Ovary (tissue), 7 donors: ENCODE measurements at regions not wholly inside any gene's neighbourhood (a gene's known extent, or its start where the extent isn't known, plus 50 kb on each side); places are given as distances from the start of the nearest gene placed in this dataset.

Source experiments
- DNase-seq, 5 donors: peaks; one replicate each; pipeline ENCODE4 v3.0.0-alpha.2; 2019 to 2020
- H3K27ac ChIP-seq, 2 donors: fragments of 200-600 bp; one replicate each; pipeline versions ENCODE4 v1.5.1 to v1.8.0; 2019 to 2022
- H3K27me3 ChIP-seq: fragments of 200-600 bp; one replicate; pipeline ENCODE4 v1.8.0; 2022
- H3K36me3 ChIP-seq: fragments of 200-600 bp; sonication (generic); one replicate; pipeline ENCODE4 v1.5.1; 2019
- H3K4me1 ChIP-seq: one replicate; pipeline ENCODE4 v1.8.1; 2013; ENCODE audit warnings: mild to moderate bottlenecking, moderate library complexity; ENCODE audit not compliant: insufficient read depth
- H3K4me3 ChIP-seq: fragments of 200-600 bp; sonication (generic); one replicate; pipeline ENCODE4 v1.5.1; 2017
- H3K9me3 ChIP-seq, 2 donors: fragments of 200-600 bp in 1 of 2; sonication (generic) in 1 of 2; one replicate each; pipeline versions ENCODE4 v1.5.1 to v1.8.1; 2013 to 2019; ENCODE audit warnings: mild to moderate bottlenecking in 1 of 2, moderate library complexity in 1 of 2
- EP300 ChIP-seq: sonication (generic); formaldehyde crosslinking; IDR thresholded peaks from one replicate; pipeline ENCODE4 v1.6.1; 2017; ENCODE audit warnings: antibody characterized with exemption
- POLR2A ChIP-seq: fragments of 450-650 bp; IDR thresholded peaks from one replicate; pipeline ENCODE4 v1.6.1; 2017; ENCODE audit warnings: antibody characterized with exemption, mild to moderate bottlenecking, moderate library complexity
- WGBS, 3 donors: extraction: QIAGEN DNeasy Blood & Tissue Kit in 1 of 3; methylation state at CpG; one replicate each; pipeline versions ENCODE4 v1.1.5 to v1.1.7; 2013 to 2017; 5-methylcytosine and 5-hydroxymethylcytosine counted together
- intact Hi-C, 4 donors: fragments of 100-400 bp; cut with DNase I; formaldehyde crosslinking; loops; one replicate each; pipeline versions ENCODE4 v1.11.0 to v1.15.1; 2022 to 2023
- TF ChIP-seq, protein P1 (sequence below), 3 donors: fragments of 450-650 bp in 2 of 3; fragments of 200-600 bp in 1 of 3; IDR thresholded peaks; one replicate each; pipeline versions ENCODE4 v1.5.1 to v1.8.0; 2016 to 2022; ENCODE audit warnings: antibody characterized with exemption in 3 of 3, mild to moderate bottlenecking in 1 of 3
- donor health status: DM: no; HTN: no; CAD: no; lungs with moderate emphysema.
- donor health status: DM: no; HTN: no; CAD: no.
- donor health status: Bipolar disorder and iron deficiency.
- donor health status: DM: no; HTN: no; CAD: no.
- donor health status: DM: yes; HTN: yes; CAD: no.

DNA sequence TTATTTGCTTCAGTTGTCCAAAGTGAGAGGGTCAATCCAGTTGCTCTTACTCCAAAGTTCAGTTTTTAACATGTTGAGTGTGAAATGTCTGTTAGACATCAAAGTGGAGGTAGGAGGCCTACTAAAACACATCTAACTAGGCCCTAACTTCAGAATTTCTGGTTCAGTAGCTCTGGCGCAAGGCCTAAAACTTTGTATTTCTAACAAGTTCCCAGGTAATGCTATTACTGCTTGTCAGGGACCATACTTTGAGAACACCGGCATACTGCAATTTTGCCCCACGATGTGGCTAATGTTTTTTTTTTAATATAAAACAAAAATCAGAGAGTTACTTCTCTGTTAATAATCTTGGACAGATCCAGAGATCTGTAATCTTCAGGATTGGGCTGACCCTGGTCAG is 72.4 kb upstream of the LRRC55 start:
- Histone ChIP-seq H3K4me1 (no peaks in the 10 kb centered on the region), H3K9me3 (peaks cover 0 to 4% of the 10 kb centered on the region in 2 donors), H3K4me3 (no peak overlapping the region), H3K27me3 (no peaks in the 10 kb centered on the region), H3K36me3 (no peaks in the 10 kb centered on the region), H3K27ac (no peak overlapping the region)
- 93 to 96% (median 93%) methylated on average over 3 of the region's 3 CpGs for WGBS, 3 donors
- TF ChIP-seq EP300 (no peak), POLR2A (no peak)
- TF ChIP-seq, protein P1, sequence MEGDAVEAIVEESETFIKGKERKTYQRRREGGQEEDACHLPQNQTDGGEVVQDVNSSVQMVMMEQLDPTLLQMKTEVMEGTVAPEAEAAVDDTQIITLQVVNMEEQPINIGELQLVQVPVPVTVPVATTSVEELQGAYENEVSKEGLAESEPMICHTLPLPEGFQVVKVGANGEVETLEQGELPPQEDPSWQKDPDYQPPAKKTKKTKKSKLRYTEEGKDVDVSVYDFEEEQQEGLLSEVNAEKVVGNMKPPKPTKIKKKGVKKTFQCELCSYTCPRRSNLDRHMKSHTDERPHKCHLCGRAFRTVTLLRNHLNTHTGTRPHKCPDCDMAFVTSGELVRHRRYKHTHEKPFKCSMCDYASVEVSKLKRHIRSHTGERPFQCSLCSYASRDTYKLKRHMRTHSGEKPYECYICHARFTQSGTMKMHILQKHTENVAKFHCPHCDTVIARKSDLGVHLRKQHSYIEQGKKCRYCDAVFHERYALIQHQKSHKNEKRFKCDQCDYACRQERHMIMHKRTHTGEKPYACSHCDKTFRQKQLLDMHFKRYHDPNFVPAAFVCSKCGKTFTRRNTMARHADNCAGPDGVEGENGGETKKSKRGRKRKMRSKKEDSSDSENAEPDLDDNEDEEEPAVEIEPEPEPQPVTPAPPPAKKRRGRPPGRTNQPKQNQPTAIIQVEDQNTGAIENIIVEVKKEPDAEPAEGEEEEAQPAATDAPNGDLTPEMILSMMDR (IDR thresholded peaks at IDR 0.05) = no peak
- intact Hi-C loops = no loop called here
- no peak for DNase-seq

DNA sequence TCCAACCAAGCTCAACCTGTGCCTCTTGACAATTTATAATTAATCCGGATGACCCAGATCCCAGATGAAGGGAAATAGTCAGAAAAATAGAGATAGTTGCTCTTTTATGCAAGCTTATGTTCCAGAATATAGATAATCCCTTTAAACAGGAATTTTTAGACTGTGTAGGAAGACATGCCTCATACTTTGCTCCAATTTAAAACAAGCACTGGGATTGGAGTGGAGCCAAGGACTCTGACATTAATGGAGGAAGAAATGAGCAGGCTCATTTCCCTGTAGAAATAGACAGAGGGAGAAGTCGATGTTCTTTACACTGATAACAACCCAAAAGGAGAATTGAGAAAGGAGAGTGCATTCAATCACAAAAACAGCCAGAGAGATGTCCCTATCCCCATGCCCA is 70.1 kb upstream of the LRRC55 start:
- H3K27ac ChIP-seq = no peak overlapping the region
- H3K36me3 ChIP-seq = no peaks in the 10 kb centered on the region
- H3K27me3 ChIP-seq = no peaks in the 10 kb centered on the region
- H3K4me3 ChIP-seq = no peak overlapping the region
- H3K9me3 ChIP-seq = peaks cover 0 to 4% of the 10 kb centered on the region in 2 donors
- DNase-seq = no peak
- WGBS, 3 donors = 9 to 13% (median 13%) methylated on average over 2 of the region's 2 CpGs
- intact Hi-C loops = no loop called here
- H3K4me1 ChIP-seq = no peaks in the 10 kb centered on the region
- TF ChIP-seq POLR2A (no peak), EP300 (no peak)
- TF ChIP-seq, protein P1 (IDR thresholded peaks at IDR 0.05) = no peak

GRCh38 chr11:57116654-57117053 is 65.1 kb upstream of the LRRC55 start:
- no peak overlapping the region for H3K27ac ChIP-seq
- no peaks in the 10 kb centered on the region for H3K4me1 ChIP-seq
- 70 to 76% (median 73%) methylated on average over 5 of the region's 5 CpGs for WGBS, 3 donors
- no peak for DNase-seq
- intact Hi-C loops = no loop called here
- H3K9me3 ChIP-seq = no peaks in the 10 kb centered on the region
- no peaks in the 10 kb centered on the region for H3K36me3 ChIP-seq
- TF ChIP-seq, protein P1 (IDR thresholded peaks at IDR 0.05) = no peak
- TF ChIP-seq EP300 (no peak), POLR2A (no peak)
- no peak overlapping the region for H3K4me3 ChIP-seq
- no peaks in the 10 kb centered on the region for H3K27me3 ChIP-seq

GRCh38 chr11:57120192-57120965 is 61.4 kb upstream of the LRRC55 start:
- Histone ChIP-seq H3K27ac (no peak overlapping the region), H3K36me3 (no peaks in the 10 kb centered on the region), H3K27me3 (no peaks in the 10 kb centered on the region), H3K4me3 (no peak overlapping the region), H3K9me3 (no peaks in the 10 kb centered on the region), H3K4me1 (no peaks in the 10 kb centered on the region)
- WGBS, 3 donors = 89 to 95% (median 91%) methylated on average over 3 of the region's 3 CpGs
- no peak for DNase-seq
- TF ChIP-seq EP300 (no peak), POLR2A (no peak)
- TF ChIP-seq, protein P1 (IDR thresholded peaks at IDR 0.05) = no peak
- intact Hi-C loops = loop anchor here in 1 of 4 donors (10.0 kb wide), 1 partner anchor 124 kb away; no protein-coding TSS in a partner anchor
